ENCODE measurements at regions not wholly inside any gene's neighbourhood (a gene's known extent, or its start where the extent isn't known, plus 50 kb on each side); places are given as distances from the start of the nearest gene placed in this dataset.
"Not testable (repeated sequence)": the region's sequence is repeated elsewhere in the genome, so short reads cannot be mapped to it uniquely, and the experiment has no call there.

DNA sequence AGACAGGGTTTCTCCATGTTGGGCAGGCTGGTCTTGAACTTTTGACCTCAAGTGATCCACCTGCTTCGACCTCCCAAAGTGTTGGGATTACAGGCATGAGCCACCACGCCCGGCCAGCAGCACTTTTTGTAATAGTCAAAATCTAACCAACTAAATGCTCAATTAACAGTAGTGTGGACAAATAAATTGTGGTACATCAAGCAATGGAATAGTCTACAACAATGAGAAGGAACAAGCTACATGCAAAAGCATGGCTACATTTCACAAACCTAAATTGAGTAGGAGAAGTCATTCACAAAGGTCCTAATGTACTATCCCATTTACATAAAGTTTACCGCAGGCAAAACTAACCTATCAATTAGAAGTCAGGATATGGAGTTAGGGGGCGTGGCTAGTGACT, 227.4 kb downstream of the USP22 start:
- not testable (repeated sequence) for TF ChIP-seq POLR2AphosphoS5, POLR2A (IDR thresholded peaks at IDR 0.05)
- TF ChIP-seq, protein P1, sequence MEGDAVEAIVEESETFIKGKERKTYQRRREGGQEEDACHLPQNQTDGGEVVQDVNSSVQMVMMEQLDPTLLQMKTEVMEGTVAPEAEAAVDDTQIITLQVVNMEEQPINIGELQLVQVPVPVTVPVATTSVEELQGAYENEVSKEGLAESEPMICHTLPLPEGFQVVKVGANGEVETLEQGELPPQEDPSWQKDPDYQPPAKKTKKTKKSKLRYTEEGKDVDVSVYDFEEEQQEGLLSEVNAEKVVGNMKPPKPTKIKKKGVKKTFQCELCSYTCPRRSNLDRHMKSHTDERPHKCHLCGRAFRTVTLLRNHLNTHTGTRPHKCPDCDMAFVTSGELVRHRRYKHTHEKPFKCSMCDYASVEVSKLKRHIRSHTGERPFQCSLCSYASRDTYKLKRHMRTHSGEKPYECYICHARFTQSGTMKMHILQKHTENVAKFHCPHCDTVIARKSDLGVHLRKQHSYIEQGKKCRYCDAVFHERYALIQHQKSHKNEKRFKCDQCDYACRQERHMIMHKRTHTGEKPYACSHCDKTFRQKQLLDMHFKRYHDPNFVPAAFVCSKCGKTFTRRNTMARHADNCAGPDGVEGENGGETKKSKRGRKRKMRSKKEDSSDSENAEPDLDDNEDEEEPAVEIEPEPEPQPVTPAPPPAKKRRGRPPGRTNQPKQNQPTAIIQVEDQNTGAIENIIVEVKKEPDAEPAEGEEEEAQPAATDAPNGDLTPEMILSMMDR (IDR thresholded peaks at IDR 0.05) = not testable (repeated sequence)

All from prostate gland (tissue), 2 donors.